GM19438 (cell line): ENCODE measurements at regions not wholly inside any gene's neighbourhood (a gene's known extent, or its start where the extent isn't known, plus 50 kb on each side); places are given as distances from the start of the nearest gene placed in this dataset.

Experiments used
- ATAC-seq: cut with Tn5 transposase; IDR thresholded peaks from one replicate; pipeline ENCODE4 v1.9.1; 2021; ENCODE audit warnings: low read depth; ENCODE audit not compliant: unreplicated experiment

DNA sequence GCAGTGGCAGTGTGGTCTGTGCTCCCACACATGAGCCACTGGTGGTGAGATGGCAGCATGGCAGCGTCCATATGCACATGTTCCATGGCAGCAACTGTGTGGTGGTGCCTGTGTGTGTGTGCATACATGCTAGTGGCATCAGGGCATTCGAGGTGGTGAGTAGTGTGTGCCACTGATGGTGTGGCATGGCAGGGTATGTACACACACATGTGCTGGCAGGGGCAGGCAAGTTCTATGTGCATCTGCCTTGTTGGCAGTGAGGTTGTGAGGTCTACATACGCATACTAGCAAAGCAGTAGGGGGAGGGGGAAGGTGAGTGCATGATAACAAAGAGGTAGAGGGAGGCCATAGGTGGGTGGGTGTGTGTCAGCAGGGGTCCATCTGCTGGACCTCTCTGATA, 378.7 kb downstream of the C3orf38 start:
- no peak for ATAC-seq

GRCh38 chr3:88534534-88534933, 384.8 kb downstream of the C3orf38 start:
- ATAC-seq: no peak

- ATAC-seq: no peak
Observed at GRCh38 chr3:88535563-88535962, 385.8 kb downstream of the C3orf38 start.

- no peak for ATAC-seq
Observed at GRCh38 chr3:88542916-88543315, 393.2 kb downstream of the C3orf38 start.

DNA sequence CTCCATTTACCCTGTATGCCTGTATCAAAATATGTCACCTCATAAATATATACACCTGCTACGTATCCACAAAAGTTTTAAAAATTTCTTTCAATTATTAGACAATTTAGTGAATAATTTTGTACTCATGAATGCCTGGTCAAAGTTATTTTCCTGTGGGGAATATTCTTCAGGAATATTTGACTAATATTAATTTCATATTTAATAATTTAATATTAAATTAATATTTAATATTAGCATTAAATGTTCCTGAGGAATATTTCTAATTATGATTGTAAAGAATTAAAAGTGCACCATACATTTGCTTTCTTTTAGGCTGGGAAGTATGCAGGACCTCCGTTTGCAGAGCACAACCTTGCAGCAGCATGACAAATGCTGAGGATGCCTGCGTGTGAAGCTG, 422.7 kb downstream of the C3orf38 start:
- ATAC-seq: no peak

DNA sequence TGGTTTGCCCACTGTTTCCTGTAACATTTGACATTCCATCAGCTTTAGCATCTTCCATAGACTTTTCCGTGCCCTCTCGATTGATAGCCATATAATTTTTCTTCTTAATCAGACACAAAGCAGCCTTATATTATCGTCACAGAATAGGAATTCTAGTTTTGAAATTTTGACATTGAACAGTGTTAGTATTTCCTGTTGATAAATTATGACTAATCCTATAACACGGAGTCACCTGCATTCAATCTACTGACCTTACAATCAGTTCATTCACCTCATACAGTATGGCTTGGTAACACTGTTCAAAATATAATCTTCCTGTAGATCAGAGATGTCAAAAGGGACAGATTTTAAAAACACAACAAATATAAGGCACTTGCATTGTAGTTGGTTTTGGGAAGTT, 423.7 kb downstream of the C3orf38 start:
- no peak for ATAC-seq

DNA sequence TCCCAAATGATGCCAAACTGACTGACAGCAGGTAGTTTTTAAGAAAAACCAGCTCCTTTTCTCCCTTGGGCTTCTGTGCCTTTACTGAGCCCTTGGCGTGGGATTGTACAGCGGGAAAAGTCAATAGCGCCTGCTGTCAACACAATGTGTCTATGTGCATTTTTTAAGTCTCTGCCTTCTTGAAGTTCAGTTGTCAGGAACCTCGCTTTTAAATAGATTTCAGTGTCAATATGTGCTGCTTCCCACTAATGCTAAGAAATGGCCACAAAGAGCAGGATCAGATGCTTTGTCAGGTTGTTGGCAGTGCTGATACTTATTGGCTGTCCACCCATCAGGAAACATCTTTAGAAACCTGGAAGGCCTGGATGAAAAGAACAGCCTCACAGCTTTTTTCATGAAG, 424.4 kb downstream of the C3orf38 start:
- no peak for ATAC-seq

DNA sequence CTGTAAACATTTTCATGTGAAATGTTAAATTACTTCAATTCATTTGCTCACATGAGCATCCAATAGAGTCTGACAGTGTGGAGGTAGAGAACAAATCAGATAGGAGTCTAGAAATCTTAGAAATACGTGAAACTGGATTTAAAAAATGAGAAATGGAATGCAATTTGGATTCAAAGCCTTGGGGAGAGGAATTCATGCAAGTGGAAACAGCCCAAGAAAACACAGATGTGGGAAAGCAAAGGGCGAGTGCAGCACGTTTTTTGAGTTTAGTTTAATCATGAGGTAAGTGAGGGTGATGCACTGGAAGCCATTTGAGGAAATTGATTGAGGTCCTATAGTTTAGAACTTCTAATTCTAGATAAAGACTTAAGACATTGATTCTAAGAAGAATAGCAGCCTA, 434.7 kb downstream of the C3orf38 start:
- no peak for ATAC-seq

GRCh38 chr3:88586121-88586640, 436.4 kb downstream of the C3orf38 start:
- no peak for ATAC-seq

DNA sequence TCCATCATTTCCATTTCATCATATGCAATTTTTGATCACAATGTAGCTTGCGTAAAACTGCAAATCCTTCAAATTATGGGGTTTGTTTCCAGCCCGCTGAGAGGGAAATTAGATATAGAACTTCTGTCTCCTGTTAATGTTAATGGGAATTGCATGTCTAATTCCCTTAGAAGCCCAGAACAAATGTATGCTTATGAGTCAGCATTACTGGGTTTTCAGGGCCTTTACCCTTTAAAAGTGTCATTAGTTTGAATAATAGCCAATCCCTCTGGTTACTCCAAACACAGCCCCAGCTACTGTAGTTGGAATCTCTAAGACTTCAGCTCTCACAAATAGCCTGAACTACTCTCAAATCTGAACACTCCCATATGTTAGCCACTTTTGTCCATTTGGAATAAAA, 439.4 kb downstream of the C3orf38 start:
- no peak for ATAC-seq

DNA sequence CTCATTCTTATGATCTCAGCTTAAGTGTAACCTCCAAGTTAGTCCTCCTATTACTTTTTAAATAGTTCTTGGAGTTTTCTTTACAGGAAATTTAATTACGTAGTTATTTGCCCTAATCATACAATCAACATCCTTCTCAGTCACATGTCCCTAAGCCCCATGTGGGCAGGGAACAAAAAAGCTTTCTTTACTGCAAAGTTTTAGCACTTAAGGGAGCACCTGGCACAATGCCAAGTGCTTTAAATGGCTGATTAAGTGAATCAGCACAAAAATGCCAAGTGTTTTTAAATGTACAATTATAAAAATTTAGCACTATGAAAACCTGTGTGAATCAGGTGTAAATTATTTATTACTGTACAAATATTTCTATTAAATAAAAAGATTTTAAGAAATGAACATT, 445.3 kb downstream of the C3orf38 start:
- no peak for ATAC-seq

DNA sequence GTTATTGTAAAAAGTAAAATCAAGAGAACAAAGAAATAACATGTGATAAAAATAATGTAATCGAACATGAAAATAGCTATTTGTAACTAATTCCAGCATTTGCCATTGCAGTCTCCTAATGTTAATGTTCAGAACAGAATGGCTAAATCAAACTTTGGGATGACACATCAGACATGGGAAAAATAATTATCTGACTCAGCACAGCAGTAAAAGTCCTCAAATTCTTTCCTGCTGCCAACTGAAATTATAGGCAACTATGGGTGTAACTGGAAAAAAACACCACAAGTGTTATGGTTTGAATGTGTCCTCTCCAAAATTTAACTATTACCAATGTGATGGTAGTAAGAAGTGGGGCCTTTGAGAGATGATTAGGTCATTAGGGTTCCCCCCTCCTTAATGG, 446.7 kb downstream of the C3orf38 start:
- no peak for ATAC-seq

GRCh38 chr3:88610820-88611219, 461.1 kb downstream of the C3orf38 start:
- no peak for ATAC-seq

DNA sequence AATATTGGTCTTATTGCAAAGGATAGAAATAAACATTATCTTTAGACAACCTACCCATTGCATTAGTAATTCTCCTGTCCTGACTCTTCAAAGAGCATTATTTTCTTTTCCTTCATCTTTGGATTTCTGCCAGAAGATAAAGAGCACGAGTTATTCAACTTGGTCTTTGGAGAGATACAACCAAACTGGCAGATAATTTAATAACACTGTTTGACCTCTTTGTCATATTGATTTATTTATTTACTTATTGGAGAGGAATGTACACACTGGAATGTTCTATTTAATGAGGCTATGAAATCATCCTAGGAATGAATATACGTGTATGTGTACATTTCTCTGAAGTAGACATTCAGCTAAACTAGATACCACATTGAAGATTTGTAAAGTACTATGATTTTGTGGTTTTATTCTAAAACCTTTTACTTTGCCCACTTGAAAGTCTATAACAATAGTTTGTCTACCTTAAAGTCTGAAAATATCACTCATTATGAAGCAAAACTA, 462.1 kb downstream of the C3orf38 start:
- ATAC-seq: no peak

GRCh38 chr3:88616413-88616812, 466.7 kb downstream of the C3orf38 start:
- ATAC-seq: no peak

DNA sequence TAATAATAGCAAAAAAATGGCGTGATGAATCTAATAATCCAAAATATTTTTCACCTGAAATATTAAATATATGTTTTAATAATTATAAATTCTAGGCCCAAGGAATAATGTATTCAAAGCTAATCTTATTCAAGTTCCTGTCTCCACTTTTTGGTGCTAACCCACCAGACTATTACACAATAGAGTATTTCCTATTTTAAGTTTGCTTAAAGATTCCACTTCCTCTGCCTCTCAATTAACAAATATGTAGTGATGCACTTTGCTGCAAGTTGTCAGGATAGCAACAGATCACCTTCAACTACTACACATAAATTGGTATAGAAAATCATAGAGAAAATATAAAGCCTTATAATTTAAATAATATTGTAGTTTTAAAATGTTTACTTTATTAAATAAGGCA, 467.5 kb downstream of the C3orf38 start:
- no peak for ATAC-seq

GRCh38 chr3:88618021-88618645, 468.4 kb downstream of the C3orf38 start:
- ATAC-seq: no peak

- no peak for ATAC-seq
Observed at GRCh38 chr3:88621586-88621985, 471.8 kb downstream of the C3orf38 start.

GRCh38 chr3:88623709-88624108, 473.9 kb downstream of the C3orf38 start:
- ATAC-seq: no peak

GRCh38 chr3:88626456-88627120, 476.8 kb downstream of the C3orf38 start:
- ATAC-seq: no peak

GRCh38 chr3:88628901-88629300, 478.5 kb upstream of the EPHA3 start:
- ATAC-seq: no peak

DNA sequence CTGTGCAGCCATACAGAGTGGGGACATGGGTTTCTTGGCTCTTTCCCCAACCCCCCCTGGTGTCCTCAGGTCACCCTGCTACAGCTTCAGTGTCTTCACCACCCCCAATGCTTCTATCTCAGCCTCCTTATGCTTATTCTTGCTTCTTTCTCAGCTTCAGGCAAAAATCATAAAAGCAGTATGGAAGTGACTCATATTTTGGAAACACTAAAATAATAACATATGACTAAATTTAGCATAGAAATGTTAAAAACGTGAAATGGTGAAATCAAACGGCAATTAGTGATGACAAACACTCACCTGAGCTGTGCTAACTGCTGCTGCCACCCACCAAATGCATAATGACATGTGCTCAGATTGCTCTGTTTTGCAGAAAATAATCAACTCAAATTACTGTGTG, 475.2 kb upstream of the EPHA3 start:
- ATAC-seq: no peak
